ENCODE measurements at regions not wholly inside any gene's neighbourhood (a gene's known extent, or its start where the extent isn't known, plus 50 kb on each side); places are given as distances from the start of the nearest gene placed in this dataset.

DNA sequence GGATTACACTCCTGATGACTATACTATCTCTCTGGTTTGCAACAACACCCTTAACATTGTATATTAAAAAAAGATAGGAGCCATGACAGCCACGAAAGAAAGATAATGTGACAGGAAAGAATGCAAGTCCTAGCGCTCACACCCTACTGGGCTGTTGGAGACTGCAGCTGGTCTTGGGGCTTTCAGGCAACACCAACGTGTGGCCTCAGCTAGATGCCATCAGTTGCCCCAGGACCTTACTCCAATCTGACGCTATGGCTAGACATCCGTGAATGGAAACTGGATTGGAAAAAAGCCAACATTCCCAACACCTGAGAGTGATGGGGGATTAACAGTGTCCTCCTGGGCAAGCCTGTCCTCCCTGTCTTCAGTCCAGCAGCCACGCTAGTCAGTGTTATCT, 357.4 kb upstream of the GULP1 start:
- CTCF ChIA-PET: no interaction called here
- Mint-ChIP-seq H3K9me3 (no peaks in the 10 kb centered on the region), H3K4me1 (ENCODE audit: low read depth) (no peaks in the 10 kb centered on the region), H3K27me3 (ENCODE audit: low read depth) (no peaks in the 10 kb centered on the region), H3K4me3 (no peak overlapping the region), H3K27ac (no peak overlapping the region), H3K36me3 (ENCODE audit: low read depth) (no peaks in the 10 kb centered on the region)
- no peak for DNase-seq
- intact Hi-C loops (cut with micrococcal nuclease): no loop called here

DNA sequence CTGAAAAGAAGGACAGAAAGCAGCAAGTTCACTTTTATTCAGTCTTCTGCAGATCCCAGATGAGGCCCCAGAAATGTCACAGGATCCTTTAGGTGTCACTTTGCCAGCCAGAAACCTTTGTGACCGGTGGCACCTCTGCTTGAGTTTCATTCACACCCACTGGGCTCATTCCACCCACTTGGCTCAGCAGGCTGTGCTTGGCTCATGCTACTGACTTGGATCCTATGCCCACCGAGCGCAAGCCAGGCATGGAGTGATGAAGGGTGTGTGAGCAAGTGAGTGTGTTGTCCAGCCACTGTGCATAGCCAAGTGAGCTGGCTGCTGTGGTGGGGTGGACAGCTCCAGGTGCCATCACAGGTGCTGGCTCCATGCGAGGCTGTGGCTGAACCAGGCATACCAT, 357.0 kb upstream of the GULP1 start:
- Mint-ChIP-seq H3K27me3 (ENCODE audit: low read depth) (no peaks in the 10 kb centered on the region), H3K36me3 (ENCODE audit: low read depth) (no peaks in the 10 kb centered on the region), H3K4me1 (ENCODE audit: low read depth) (no peaks in the 10 kb centered on the region), H3K9me3 (no peaks in the 10 kb centered on the region), H3K4me3 (no peak overlapping the region), H3K27ac (no peak overlapping the region)
- DNase-seq: no peak
- CTCF ChIA-PET: no interaction called here
- intact Hi-C loops (cut with micrococcal nuclease): no loop called here

DNA sequence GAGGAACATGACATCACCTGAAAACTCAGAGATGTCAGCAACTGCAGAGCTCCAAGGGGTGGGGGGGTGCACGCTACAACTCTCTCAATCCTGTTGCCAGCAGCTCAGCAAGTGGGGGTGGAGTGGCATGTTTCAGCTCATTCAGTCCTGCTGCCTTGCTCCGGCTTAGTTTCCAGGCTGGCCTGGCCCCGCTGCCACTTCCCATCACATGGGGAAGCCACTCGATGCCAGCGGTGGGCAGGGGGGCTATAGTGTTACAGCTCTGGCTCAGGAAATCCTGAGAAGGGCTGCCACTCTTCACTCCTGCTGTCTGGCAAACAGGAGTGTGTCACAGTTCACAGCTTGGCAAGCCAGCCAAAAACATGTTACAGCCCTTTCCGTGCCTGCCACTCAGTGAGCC, 356.5 kb upstream of the GULP1 start:
- CTCF ChIA-PET: no interaction called here
- no peaks in the 10 kb centered on the region for H3K27me3 Mint-ChIP-seq (ENCODE audit: low read depth)
- H3K4me3 Mint-ChIP-seq: no peak overlapping the region
- no peaks in the 10 kb centered on the region for H3K9me3 Mint-ChIP-seq
- DNase-seq: no peak
- intact Hi-C loops (cut with micrococcal nuclease): no loop called here
- H3K27ac Mint-ChIP-seq: no peak overlapping the region
- no peaks in the 10 kb centered on the region for H3K4me1 Mint-ChIP-seq (ENCODE audit: low read depth)
- H3K36me3 Mint-ChIP-seq (ENCODE audit: low read depth): no peaks in the 10 kb centered on the region

DNA sequence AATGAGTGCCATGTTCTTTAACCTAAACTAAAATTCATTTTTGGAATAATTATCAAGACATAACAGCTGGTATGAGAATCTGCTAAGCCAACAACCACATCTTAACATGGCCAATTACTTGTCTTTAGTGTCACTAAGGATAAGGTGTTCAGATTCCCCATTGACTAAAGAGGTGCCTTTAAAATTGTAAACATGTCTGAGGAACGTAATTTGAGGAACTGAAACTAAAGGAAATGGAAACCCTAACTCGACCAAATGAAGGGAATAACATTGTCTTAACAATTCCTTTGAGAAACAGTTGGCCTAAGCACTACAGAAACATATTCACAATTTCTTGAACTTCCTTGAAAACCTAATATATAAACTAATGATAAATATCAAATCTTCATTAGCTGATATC, 355.4 kb upstream of the GULP1 start:
- no peak for DNase-seq
- intact Hi-C loops (cut with micrococcal nuclease): no loop called here
- Mint-ChIP-seq H3K9me3 (no peaks in the 10 kb centered on the region), H3K27ac (no peak overlapping the region), H3K4me1 (ENCODE audit: low read depth) (no peaks in the 10 kb centered on the region), H3K4me3 (no peak overlapping the region), H3K27me3 (ENCODE audit: low read depth) (no peaks in the 10 kb centered on the region), H3K36me3 (ENCODE audit: low read depth) (no peaks in the 10 kb centered on the region)
- CTCF ChIA-PET: no interaction called here

DNA sequence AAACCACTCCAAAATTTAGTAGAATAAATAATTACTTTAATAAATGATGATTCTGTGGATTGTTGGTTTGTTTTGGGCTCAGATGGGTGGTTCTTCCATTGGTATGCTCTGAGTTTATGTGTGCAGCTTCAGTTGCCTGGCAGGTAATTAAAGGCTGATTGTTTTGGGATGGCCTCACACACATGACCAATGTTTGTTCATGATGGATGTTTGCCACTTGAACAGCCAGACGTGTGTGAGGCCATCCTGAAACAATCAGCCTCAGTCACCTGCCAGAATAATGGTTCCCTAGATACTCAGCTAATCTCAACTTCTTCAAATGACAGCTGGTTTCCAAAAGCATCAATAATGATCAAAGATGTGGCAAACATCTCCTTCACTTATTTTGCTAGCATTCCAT, 352.5 kb upstream of the GULP1 start:
- H3K27me3 Mint-ChIP-seq (ENCODE audit: low read depth): no peaks in the 10 kb centered on the region
- no peak overlapping the region for H3K27ac Mint-ChIP-seq
- no peaks in the 10 kb centered on the region for H3K36me3 Mint-ChIP-seq (ENCODE audit: low read depth)
- H3K9me3 Mint-ChIP-seq: no peaks in the 10 kb centered on the region
- no peak overlapping the region for H3K4me3 Mint-ChIP-seq
- DNase-seq: no peak
- intact Hi-C loops (cut with micrococcal nuclease): no loop called here
- H3K4me1 Mint-ChIP-seq (ENCODE audit: low read depth): no peaks in the 10 kb centered on the region
- CTCF ChIA-PET: no interaction called here

DNA sequence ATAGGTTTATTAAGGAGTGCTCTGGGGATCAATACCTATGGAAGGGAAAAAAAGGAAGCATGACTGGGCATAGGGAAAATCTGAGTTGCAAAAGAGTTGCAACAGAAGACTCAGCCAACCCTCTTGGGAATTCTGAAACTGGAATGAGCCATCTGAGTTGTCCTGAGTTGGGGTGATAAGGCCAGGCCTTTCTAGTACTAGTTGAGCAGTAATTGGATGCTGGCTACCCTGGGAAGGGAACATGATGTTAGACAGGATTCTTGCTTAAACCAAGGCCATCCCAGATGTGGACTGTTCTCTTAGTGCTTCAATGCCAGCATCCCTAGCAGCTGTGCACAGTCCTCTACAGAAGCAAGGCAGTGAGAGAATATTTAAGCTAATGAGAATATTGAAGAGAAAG, 348.8 kb upstream of the GULP1 start:
- intact Hi-C loops (cut with micrococcal nuclease): no loop called here
- no peaks in the 10 kb centered on the region for H3K4me1 Mint-ChIP-seq (ENCODE audit: low read depth)
- CTCF ChIA-PET: no interaction called here
- no peaks in the 10 kb centered on the region for H3K9me3 Mint-ChIP-seq
- H3K4me3 Mint-ChIP-seq: no peak overlapping the region
- H3K36me3 Mint-ChIP-seq (ENCODE audit: low read depth): no peaks in the 10 kb centered on the region
- no peak overlapping the region for H3K27ac Mint-ChIP-seq
- peaks cover 3% of the 10 kb centered on the region for H3K27me3 Mint-ChIP-seq (ENCODE audit: low read depth)
- no peak for DNase-seq

DNA sequence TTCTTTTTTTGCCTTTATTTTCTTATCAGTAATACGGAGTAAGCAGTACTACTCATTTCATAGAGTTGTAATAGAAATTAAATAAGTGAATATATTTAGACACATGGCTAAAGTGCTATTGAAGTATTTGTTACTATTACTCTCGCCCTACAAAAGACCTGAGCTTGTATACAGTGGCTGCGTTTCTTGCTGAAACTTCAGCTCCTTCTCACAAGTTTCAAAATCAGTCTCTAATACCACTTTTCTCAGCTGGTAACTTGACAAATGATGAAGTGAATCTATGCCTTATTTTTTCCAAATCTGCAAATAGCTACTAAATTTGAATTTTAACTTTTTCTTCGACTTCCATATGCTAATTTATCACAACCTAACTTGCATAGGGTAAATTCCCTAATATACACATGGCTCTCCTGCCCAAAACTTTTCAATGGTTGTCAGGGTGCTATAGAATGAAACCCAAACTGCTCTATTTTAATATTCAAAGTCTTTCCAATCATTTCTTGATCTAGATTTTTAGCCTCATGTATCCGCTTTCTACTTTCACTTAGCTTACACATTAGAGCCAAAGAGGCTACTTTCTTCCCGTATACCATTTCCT, 347.8 kb upstream of the GULP1 start:
- intact Hi-C loops (cut with micrococcal nuclease): no loop called here
- H3K9me3 Mint-ChIP-seq: no peaks in the 10 kb centered on the region
- CTCF ChIA-PET: no interaction called here
- no peak overlapping the region for H3K4me3 Mint-ChIP-seq
- peaks cover 3% of the 10 kb centered on the region for H3K27me3 Mint-ChIP-seq (ENCODE audit: low read depth)
- H3K4me1 Mint-ChIP-seq (ENCODE audit: low read depth): no peaks in the 10 kb centered on the region
- H3K36me3 Mint-ChIP-seq (ENCODE audit: low read depth): no peaks in the 10 kb centered on the region
- DNase-seq: no peak
- no peak overlapping the region for H3K27ac Mint-ChIP-seq

DNA sequence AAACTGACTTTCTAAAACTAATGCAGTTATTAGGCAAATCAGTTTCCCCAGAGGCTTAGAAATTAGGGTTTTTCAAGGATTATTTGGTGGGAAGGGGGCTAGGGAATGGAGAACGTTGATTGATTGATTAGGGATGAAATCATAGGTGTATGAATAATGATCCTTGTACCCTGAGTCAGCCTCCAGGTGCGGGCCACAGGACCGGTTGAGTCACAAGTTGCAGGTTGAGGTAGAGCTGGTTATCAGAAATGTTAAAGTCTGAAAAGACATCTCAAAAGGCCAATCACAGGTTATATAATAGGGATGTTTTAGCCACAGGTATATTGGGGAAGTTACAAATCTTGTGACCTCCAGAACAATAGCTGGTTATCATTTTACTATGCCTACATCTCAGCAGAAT, 341.8 kb upstream of the GULP1 start:
- Mint-ChIP-seq H3K27ac (no peak overlapping the region), H3K36me3 (ENCODE audit: low read depth) (no peaks in the 10 kb centered on the region), H3K4me3 (no peak overlapping the region), H3K27me3 (ENCODE audit: low read depth) (peaks cover 5% of the 10 kb centered on the region), H3K4me1 (ENCODE audit: low read depth) (no peaks in the 10 kb centered on the region), H3K9me3 (peaks cover 12% of the 10 kb centered on the region)
- no peak for DNase-seq
- CTCF ChIA-PET: interaction anchor here (0.8 kb wide), 1 partner anchor 48 kb away, joined by 6 read pairs; no protein-coding TSS in a partner anchor
- intact Hi-C loops (cut with micrococcal nuclease): no loop called here

DNA sequence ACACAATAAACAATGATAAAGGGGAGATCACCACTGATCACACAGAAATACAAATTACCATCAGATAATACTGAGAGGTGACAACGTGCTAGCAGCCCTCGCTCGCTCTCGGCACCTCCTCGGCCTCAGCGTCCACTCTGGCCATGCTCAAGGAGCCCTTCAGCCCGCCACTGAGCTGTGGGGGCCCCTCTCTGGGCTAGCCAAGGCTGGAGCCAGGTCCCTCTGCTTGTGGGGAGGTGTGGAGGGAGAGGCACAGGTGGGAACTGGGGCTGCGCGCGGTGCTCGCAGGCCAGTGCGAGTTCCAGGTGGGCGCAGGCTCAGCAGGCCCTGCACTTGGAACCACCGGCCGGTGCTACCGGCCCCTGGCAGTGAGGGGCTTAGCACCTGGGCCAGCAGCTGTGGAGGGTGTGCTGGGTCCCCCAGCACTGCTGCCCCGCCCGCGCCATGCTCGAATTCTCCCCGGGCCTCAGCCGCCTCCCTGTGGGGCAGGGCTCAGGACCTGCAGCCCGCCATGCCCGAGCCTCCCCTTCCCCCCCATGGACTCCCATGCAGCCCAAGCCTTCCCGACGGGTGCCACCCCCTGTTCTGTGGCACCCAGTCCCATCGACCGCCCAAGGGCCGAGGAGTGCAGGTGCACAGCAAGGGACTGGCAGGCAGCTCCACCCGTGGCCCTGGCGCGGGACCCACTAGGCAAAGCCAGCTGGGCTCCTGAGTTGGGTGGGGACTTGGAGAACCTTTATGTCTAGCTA, 340.0 kb upstream of the GULP1 start:
- peaks cover 17% of the 10 kb centered on the region for H3K9me3 Mint-ChIP-seq
- CTCF ChIA-PET: interaction anchor here (0.6 kb wide), 1 partner anchor 612 kb away, joined by 3 read pairs; no protein-coding TSS in a partner anchor
- H3K36me3 Mint-ChIP-seq (ENCODE audit: low read depth): no peaks in the 10 kb centered on the region
- no peak overlapping the region for H3K4me3 Mint-ChIP-seq
- H3K27me3 Mint-ChIP-seq (ENCODE audit: low read depth): peaks cover 5% of the 10 kb centered on the region
- intact Hi-C loops (cut with micrococcal nuclease): no loop called here
- no peak for DNase-seq
- H3K27ac Mint-ChIP-seq: no peak overlapping the region
- no peaks in the 10 kb centered on the region for H3K4me1 Mint-ChIP-seq (ENCODE audit: low read depth)

DNA sequence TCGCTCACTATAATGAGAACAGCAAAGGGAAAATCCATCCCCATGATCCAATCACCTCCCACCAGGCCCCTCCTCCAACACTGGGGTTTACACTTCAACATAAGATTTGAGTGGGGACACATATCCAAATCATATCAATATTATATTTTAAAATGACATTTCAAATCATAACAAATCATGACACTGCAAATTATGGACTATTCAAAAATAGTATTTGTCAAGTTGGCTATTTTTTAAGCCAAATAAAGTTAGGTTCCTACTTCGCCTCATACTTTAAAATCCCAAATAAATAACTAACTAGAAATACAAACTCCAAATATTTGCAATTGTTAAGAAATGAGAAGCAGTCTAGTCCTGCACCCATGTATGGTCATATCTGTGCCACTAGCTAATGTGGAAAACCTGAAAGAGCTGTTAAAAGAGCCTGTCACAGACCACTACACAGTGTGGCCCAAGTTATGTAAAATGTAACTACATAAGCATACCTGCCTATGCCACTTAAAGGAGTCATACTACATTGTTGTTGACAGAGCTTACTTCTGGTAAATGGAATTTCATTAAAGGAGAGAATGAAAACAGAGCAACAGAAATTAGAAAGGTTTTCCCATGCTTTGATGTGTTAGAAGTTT, 334.7 kb upstream of the GULP1 start:
- H3K27ac Mint-ChIP-seq: no peak overlapping the region
- H3K27me3 Mint-ChIP-seq (ENCODE audit: low read depth): peaks cover 2% of the 10 kb centered on the region
- CTCF ChIA-PET: no interaction called here
- intact Hi-C loops (cut with micrococcal nuclease): no loop called here
- H3K4me3 Mint-ChIP-seq: no peak overlapping the region
- H3K4me1 Mint-ChIP-seq (ENCODE audit: low read depth): no peaks in the 10 kb centered on the region
- no peaks in the 10 kb centered on the region for H3K36me3 Mint-ChIP-seq (ENCODE audit: low read depth)
- no peak for DNase-seq
- peaks cover 6% of the 10 kb centered on the region for H3K9me3 Mint-ChIP-seq

DNA sequence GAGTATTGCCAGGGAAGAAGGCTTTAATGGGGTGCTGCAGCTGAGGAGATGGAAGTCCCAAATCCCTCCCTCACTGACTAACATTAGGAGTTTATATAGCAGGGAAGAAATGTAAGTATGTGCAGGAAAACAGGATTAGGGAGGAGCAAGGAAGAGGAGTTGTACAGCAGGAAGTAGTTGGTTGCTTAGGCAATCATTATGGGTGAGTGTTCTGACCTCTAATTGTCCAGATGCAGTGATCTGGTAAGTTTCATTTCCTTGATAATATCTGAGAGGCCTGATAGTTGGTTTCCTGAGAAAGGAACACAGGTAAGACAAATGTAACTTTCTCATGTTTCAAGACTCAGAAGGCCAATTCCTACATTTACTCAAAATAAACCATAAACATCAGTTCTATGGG, 331.9 kb upstream of the GULP1 start:
- intact Hi-C loops (cut with micrococcal nuclease): no loop called here
- CTCF ChIA-PET: no interaction called here
- H3K27ac Mint-ChIP-seq: no peak overlapping the region
- peaks cover 6% of the 10 kb centered on the region for H3K9me3 Mint-ChIP-seq
- H3K27me3 Mint-ChIP-seq (ENCODE audit: low read depth): no peaks in the 10 kb centered on the region
- H3K4me1 Mint-ChIP-seq (ENCODE audit: low read depth): no peaks in the 10 kb centered on the region
- no peak overlapping the region for H3K4me3 Mint-ChIP-seq
- DNase-seq: no peak
- no peaks in the 10 kb centered on the region for H3K36me3 Mint-ChIP-seq (ENCODE audit: low read depth)

DNA sequence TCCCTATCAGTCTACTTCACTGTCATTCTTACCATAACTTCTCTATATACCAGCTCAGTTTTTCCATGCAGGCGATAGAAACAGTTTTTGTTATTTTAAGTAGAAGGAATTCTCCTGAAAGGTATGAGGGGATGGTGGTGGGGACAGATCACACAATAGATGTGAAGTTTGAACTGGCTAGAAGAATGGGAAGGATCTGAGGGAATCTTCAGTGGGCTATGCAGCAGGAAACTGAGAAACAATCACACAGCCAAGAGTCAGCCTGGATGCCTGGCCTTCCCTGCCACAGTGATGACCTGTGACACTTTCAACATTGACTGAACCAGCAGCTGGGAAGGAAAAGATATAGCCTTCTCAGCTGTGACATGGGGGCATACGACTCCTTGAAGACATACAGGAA, 329.1 kb upstream of the GULP1 start:
- Mint-ChIP-seq H3K4me1 (ENCODE audit: low read depth) (no peaks in the 10 kb centered on the region), H3K27ac (no peak overlapping the region), H3K36me3 (ENCODE audit: low read depth) (no peaks in the 10 kb centered on the region), H3K4me3 (no peak overlapping the region), H3K9me3 (no peaks in the 10 kb centered on the region), H3K27me3 (ENCODE audit: low read depth) (no peaks in the 10 kb centered on the region)
- DNase-seq: no peak
- intact Hi-C loops (cut with micrococcal nuclease): no loop called here
- CTCF ChIA-PET: no interaction called here

DNA sequence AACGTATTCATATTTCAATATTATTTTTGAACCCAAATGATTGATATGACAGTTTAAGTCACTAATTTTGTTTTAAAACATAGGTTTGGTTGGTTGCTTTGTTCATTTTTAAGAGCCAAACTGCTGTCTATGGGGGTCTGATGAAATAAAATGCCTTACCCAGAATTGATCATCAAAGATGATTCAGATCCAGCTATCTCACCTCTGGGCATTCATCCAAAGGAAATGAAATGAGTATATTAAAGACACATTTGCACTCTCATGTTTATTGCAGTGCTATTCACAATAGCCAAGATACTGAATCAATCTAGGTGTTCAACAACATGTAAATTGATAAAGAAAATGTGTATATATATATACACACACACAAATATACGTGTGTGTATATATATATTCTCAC, 326.9 kb upstream of the GULP1 start:
- no peak for DNase-seq
- intact Hi-C loops (cut with micrococcal nuclease): no loop called here
- CTCF ChIA-PET: no interaction called here
- H3K36me3 Mint-ChIP-seq (ENCODE audit: low read depth): no peaks in the 10 kb centered on the region
- H3K9me3 Mint-ChIP-seq: peaks cover 3% of the 10 kb centered on the region
- H3K27ac Mint-ChIP-seq: no peak overlapping the region
- no peak overlapping the region for H3K4me3 Mint-ChIP-seq
- H3K4me1 Mint-ChIP-seq (ENCODE audit: low read depth): no peaks in the 10 kb centered on the region
- H3K27me3 Mint-ChIP-seq (ENCODE audit: low read depth): no peaks in the 10 kb centered on the region
